Mesenchymal stem cell (in vitro differentiated cells and primary cell): ENCODE measurements at regions not wholly inside any gene's neighbourhood (a gene's known extent, or its start where the extent isn't known, plus 50 kb on each side); places are given as distances from the start of the nearest gene placed in this dataset.
A peak's percentile ranks its signal among the peaks of the same experiment; 100 is the strongest.

Experiments used
- DNase-seq: peaks from one replicate; pipeline ENCODE4 v3.0.0-alpha.2; 2013
- H2AFZ ChIP-seq: one replicate; pipeline ENCODE4 v1.6.1; 2013; ENCODE audit warnings: low read depth, mild to moderate bottlenecking, control low read depth, inconsistent platforms, low read length, moderate library complexity
- H2AK5ac ChIP-seq: 2 replicates; pipeline ENCODE4 v1.6.1; 2013; ENCODE audit warnings: low read length, moderate library complexity, mild to moderate bottlenecking, inconsistent platforms; ENCODE audit not compliant: severe bottlenecking
- H2BK120ac ChIP-seq: one replicate; pipeline ENCODE4 v1.6.1; 2013; ENCODE audit warnings: low read depth, mild to moderate bottlenecking, inconsistent platforms, low read length, moderate library complexity
- H2BK12ac ChIP-seq, 2 experiments: one replicate each; pipeline ENCODE4 v1.6.1; 2013; ENCODE audit warnings: inconsistent platforms in 2 of 2, low read length in 2 of 2, mild to moderate bottlenecking in 2 of 2, moderate library complexity in 2 of 2, control low read depth in 1 of 2
- H2BK15ac ChIP-seq: one replicate; pipeline ENCODE4 v1.6.1; 2013; ENCODE audit warnings: mild to moderate bottlenecking, low read depth, inconsistent platforms; ENCODE audit not compliant: poor library complexity, severe bottlenecking
- H2BK5ac ChIP-seq: 2 replicates; pipeline ENCODE4 v1.6.1; 2013; ENCODE audit warnings: low read depth, mild to moderate bottlenecking, low read length, control low read depth, inconsistent platforms; ENCODE audit not compliant: poor library complexity, severe bottlenecking
- H3K14ac ChIP-seq, 2 experiments: one replicate each; pipeline ENCODE4 v1.6.1; 2013; ENCODE audit warnings: inconsistent platforms in 2 of 2, low read length in 2 of 2, control low read depth in 1 of 2, mild to moderate bottlenecking in 1 of 2, moderate library complexity in 1 of 2
- H3K18ac ChIP-seq, 2 experiments: one replicate each; pipeline ENCODE4 v1.6.1; 2013; ENCODE audit warnings: inconsistent platforms in 2 of 2, low read length in 2 of 2, control low read depth in 1 of 2, low read depth in 1 of 2, mild to moderate bottlenecking in 1 of 2
- H3K23ac ChIP-seq, 2 experiments: one replicate each; pipeline ENCODE4 v1.6.1; 2013; ENCODE audit warnings: inconsistent platforms in 2 of 2, low read length in 2 of 2, mild to moderate bottlenecking in 2 of 2, moderate library complexity in 2 of 2, control low read depth in 1 of 2
- H3K27ac ChIP-seq: 2 replicates; pipeline ENCODE4 v1.5.1; 2013; ENCODE audit warnings: mild to moderate bottlenecking, moderate library complexity, low read length, control low read depth, inconsistent platforms; ENCODE audit not compliant: poor library complexity, severe bottlenecking
- H3K27me3 ChIP-seq, 2 experiments: 2 replicates each; pipeline versions ENCODE4 v1.6.1 to v1.7.0; 2013; ENCODE audit warnings: low read length in 2 of 2, mild to moderate bottlenecking in 2 of 2, moderate library complexity in 2 of 2, control low read depth in 1 of 2, inconsistent platforms in 1 of 2; ENCODE audit not compliant: control insufficient read depth in 1 of 2, insufficient read depth in 1 of 2
- H3K36me3 ChIP-seq, 2 experiments: 2 replicates each; pipeline versions ENCODE4 v1.6.1 to v1.7.0; 2013; ENCODE audit warnings: low read length in 2 of 2, control low read depth in 1 of 2, inconsistent platforms in 1 of 2, low read depth in 1 of 2, mild to moderate bottlenecking in 1 of 2; ENCODE audit not compliant: insufficient read depth in 2 of 2, control insufficient read depth in 1 of 2
- H3K4ac ChIP-seq, 2 experiments: one replicate each; pipeline ENCODE4 v1.6.1; 2013; ENCODE audit warnings: inconsistent platforms in 2 of 2, low read length in 2 of 2, mild to moderate bottlenecking in 2 of 2, moderate library complexity in 2 of 2, control low read depth in 1 of 2, low read depth in 1 of 2
- H3K4me1 ChIP-seq: 2 replicates; pipeline ENCODE4 v1.6.1; 2013; ENCODE audit warnings: low read depth, low read length, control low read depth; ENCODE audit not compliant: control insufficient read depth, insufficient read depth
- H3K4me2 ChIP-seq: 2 replicates; pipeline ENCODE4 v1.6.1; 2013; ENCODE audit warnings: low read length, mild to moderate bottlenecking, inconsistent platforms; ENCODE audit not compliant: poor library complexity, severe bottlenecking
- H3K4me3 ChIP-seq, 2 experiments: 2 replicates each; pipeline versions ENCODE4 v1.5.1 to v1.7.0; 2013; ENCODE audit warnings: low read length in 2 of 2, mild to moderate bottlenecking in 2 of 2, control low read depth in 1 of 2, low read depth in 1 of 2; ENCODE audit not compliant: insufficient read depth in 1 of 2
- H3K79me1 ChIP-seq: replicated peaks from 2 replicates; pipeline ENCODE4 v1.6.1; 2013; ENCODE audit warnings: mild to moderate bottlenecking, control low read depth, low read length, inconsistent platforms; ENCODE audit not compliant: poor library complexity, severe bottlenecking
- H3K9ac ChIP-seq: 2 replicates; pipeline ENCODE4 v1.7.0; 2013; ENCODE audit warnings: mild to moderate bottlenecking, low read length, moderate library complexity
- H3K9me3 ChIP-seq: 2 replicates; pipeline ENCODE4 v1.7.0; 2013; ENCODE audit warnings: mild to moderate bottlenecking, low read length; ENCODE audit not compliant: control insufficient read depth
- H4K8ac ChIP-seq: one replicate; pipeline ENCODE4 v1.6.1; 2013; ENCODE audit warnings: inconsistent platforms, mild to moderate bottlenecking, low read length, moderate library complexity
- H4K91ac ChIP-seq: one replicate; pipeline ENCODE4 v1.6.1; 2013; ENCODE audit warnings: mild to moderate bottlenecking, low read length, inconsistent platforms
- WGBS: methylation state at CpG from one replicate; pipeline ENCODE4 v1.1.7; 2013; ENCODE audit warnings: mixed read lengths; 5-methylcytosine and 5-hydroxymethylcytosine counted together

DNA sequence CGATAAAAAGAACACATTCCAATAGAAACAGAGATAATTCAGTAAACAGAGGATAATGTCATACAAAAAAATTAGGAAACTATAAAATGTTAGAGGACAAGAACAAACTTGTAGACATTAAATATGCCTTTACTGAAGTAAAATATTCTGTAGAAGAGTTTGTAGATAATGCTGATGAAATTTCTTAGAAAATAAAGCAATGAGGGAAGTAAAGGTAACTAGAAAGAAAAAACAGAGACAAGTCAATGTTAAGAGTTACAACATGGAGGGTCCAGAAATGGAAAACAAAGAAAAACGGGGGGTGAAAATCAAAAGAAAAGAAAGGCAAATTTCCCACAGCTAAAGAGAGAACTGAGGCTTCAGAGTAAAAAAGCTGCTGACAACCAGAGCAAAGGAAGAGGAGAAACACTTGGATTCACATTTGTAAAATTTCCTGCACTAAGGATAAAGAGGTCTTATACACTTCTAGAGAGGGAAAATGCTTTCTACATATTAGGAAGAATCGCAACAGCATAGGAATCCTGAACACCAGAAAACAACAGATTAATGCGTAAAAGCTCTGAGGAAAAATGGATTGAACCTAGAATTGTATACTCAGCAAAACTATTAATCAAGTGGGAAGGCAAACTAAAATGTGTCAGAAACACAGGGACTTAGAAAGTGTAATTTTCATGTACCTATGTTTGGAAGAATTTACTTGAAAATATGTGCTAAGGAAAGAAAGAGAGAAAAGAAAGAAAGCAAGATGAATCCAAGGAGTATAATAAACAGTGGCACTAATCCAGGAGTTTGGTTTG is 55.0 kb upstream of the AGR3 start:
- WGBS = 100% methylated on average over 2 of the region's 4 CpGs
- H2AK5ac ChIP-seq = no peak overlapping the region
- H3K9me3 ChIP-seq = no peaks in the 10 kb centered on the region
- H2BK5ac ChIP-seq = no peak overlapping the region
- no peaks in the 10 kb centered on the region for H3K79me1 ChIP-seq
- H3K36me3 ChIP-seq = no peaks in the 10 kb centered on the region
- H3K27ac ChIP-seq = no peak overlapping the region
- H3K4me3 ChIP-seq = no peak overlapping the region
- H2BK120ac ChIP-seq = no peak overlapping the region
- no peak overlapping the region for H3K18ac ChIP-seq
- H2BK15ac ChIP-seq = no peak overlapping the region
- no peak overlapping the region for H2AFZ ChIP-seq
- H3K23ac ChIP-seq = no peak overlapping the region
- peaks cover 1% of the 10 kb centered on the region for H3K4me1 ChIP-seq
- no peak overlapping the region for H3K4ac ChIP-seq
- no peak overlapping the region for H2BK12ac ChIP-seq
- DNase-seq = no peak
- no peak overlapping the region for H4K91ac ChIP-seq
- no peak overlapping the region for H4K8ac ChIP-seq
- no peaks in the 10 kb centered on the region for H3K27me3 ChIP-seq
- no peak overlapping the region for H3K14ac ChIP-seq
- no peak overlapping the region for H3K4me2 ChIP-seq
- no peak overlapping the region for H3K9ac ChIP-seq

DNA sequence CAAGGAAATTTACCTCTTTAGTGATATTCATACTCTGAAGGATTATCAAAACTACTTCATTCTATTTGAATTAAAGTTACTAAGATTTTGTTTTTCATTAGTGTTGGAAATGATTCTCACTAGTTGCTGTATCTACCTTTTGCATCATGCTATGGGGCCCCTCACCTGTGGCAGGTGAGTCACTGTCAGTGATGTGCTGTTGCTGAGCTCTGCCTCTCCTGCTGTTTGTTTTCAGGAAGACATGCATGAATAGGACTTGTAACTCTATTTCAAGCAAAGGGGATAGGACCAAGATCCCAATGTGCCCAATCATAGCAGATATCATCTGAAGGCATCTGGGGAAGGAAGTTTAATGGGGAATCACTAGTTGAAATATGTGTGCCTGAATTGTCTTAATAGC is 57.4 kb upstream of the AGR3 start:
- Histone ChIP-seq H3K23ac (no peak overlapping the region), H3K79me1 (no peaks in the 10 kb centered on the region)

DNA sequence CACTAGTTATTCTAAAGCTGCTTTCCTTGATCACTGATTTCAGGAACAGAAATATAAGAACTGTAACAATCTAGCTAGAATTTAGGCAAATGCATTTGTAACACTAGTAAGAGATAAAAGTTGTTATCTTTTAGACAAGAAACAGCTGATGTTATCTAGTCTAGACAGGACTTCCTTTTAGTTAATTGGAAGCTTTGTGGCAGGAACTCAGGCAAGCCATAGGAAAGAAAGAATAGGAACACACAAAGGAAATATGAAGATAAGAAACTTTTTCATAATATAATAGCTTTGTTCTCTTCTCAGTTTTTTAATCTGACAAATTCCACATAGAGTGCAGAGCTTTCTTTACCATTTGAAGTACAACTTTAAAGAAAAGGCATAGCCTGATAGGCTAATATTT is 59.0 kb upstream of the AGR3 start:
- H3K4me1 ChIP-seq = no peaks in the 10 kb centered on the region
- no peak overlapping the region for H3K4ac ChIP-seq
- H2BK15ac ChIP-seq = no peak overlapping the region
- H3K27ac ChIP-seq = no peak overlapping the region
- no peak overlapping the region for H2AK5ac ChIP-seq
- no peak overlapping the region for H2AFZ ChIP-seq
- H4K91ac ChIP-seq = no peak overlapping the region
- H2BK120ac ChIP-seq = no peak overlapping the region
- peaks cover 11% of the 10 kb centered on the region for H3K9me3 ChIP-seq
- DNase-seq = no peak
- H4K8ac ChIP-seq = no peak overlapping the region
- no peaks in the 10 kb centered on the region for H3K27me3 ChIP-seq
- H3K23ac ChIP-seq = no peak overlapping the region
- H3K4me3 ChIP-seq = no peak overlapping the region
- H3K4me2 ChIP-seq = no peak overlapping the region
- H3K79me1 ChIP-seq = no peaks in the 10 kb centered on the region
- H2BK5ac ChIP-seq = no peak overlapping the region
- no peak overlapping the region for H3K18ac ChIP-seq
- no peak overlapping the region for H3K14ac ChIP-seq
- no peak overlapping the region for H2BK12ac ChIP-seq
- H3K9ac ChIP-seq = no peak overlapping the region
- peaks cover 0 to 7% of the 10 kb centered on the region in 2 experiments for H3K36me3 ChIP-seq

More for the DNA sequence above, 57.4 kb upstream of the AGR3 start:
- no peak overlapping the region for H3K27ac ChIP-seq
- no peak overlapping the region for H2BK15ac ChIP-seq
- H3K36me3 ChIP-seq = peaks cover 0 to 7% of the 10 kb centered on the region in 2 experiments
- no peaks in the 10 kb centered on the region for H3K27me3 ChIP-seq
- no peak overlapping the region for H3K9ac ChIP-seq
- no peak overlapping the region for H3K14ac ChIP-seq
- peaks cover 1% of the 10 kb centered on the region for H3K4me1 ChIP-seq
- no peak overlapping the region for H3K4ac ChIP-seq
- H2BK12ac ChIP-seq = no peak overlapping the region
- H3K4me2 ChIP-seq = no peak overlapping the region
- H2BK120ac ChIP-seq = no peak overlapping the region
- H2AK5ac ChIP-seq = no peak overlapping the region
- H3K9me3 ChIP-seq = peaks cover 4% of the 10 kb centered on the region
- DNase-seq = no peak
- H4K91ac ChIP-seq = no peak overlapping the region
- H3K4me3 ChIP-seq = no peak overlapping the region
- no peak overlapping the region for H3K18ac ChIP-seq
- no peak overlapping the region for H2BK5ac ChIP-seq
- no peak overlapping the region for H4K8ac ChIP-seq
- no peak overlapping the region for H2AFZ ChIP-seq

- Histone ChIP-seq H3K36me3 (peaks cover 0 to 7% of the 10 kb centered on the region in 2 experiments), H3K23ac (no peak overlapping the region), H3K4me3 (no peak overlapping the region), H4K91ac (no peak overlapping the region), H3K9me3 (peaks cover 14% of the 10 kb centered on the region), H2BK120ac (no peak overlapping the region), H2BK15ac (peak overlapping the region; percentile 67), H3K14ac (no peak overlapping the region), H3K4me1 (no peaks in the 10 kb centered on the region), H3K4me2 (no peak overlapping the region), H3K4ac (no peak overlapping the region), H2AFZ (no peak overlapping the region), H2BK12ac (no peak overlapping the region), H3K79me1 (no peaks in the 10 kb centered on the region), H2BK5ac (no peak overlapping the region), H2AK5ac (no peak overlapping the region), H3K18ac (no peak overlapping the region), H3K9ac (no peak overlapping the region), H3K27ac (no peak overlapping the region), H4K8ac (no peak overlapping the region), H3K27me3 (no peaks in the 10 kb centered on the region)
- WGBS = 89% methylated on average over 21 of the region's 21 CpGs
- no peak for DNase-seq
Measured at GRCh38 chr7:16942929-16943509, 61.2 kb upstream of the AGR3 start.
